ENCODE measurements at regions not wholly inside any gene's neighbourhood (a gene's known extent, or its start where the extent isn't known, plus 50 kb on each side); places are given as distances from the start of the nearest gene placed in this dataset.
A peak's percentile ranks its signal among the peaks of the same experiment; 100 is the strongest.

- no peaks in the 10 kb centered on the region for H3K27me3 ChIP-seq
- peaks cover 4% of the 10 kb centered on the region for H3K9me3 ChIP-seq
- no peaks in the 10 kb centered on the region for H3K36me3 ChIP-seq
- no peak for DNase-seq
- no peak overlapping the region for H3K4me3 ChIP-seq
Measured at GRCh38 chr2:234690569-234691213, 193.8 kb upstream of the ARL4C start.

- no peaks in the 10 kb centered on the region for H3K27me3 ChIP-seq
- no peak overlapping the region for H3K4me3 ChIP-seq
- no peak for DNase-seq
- H3K36me3 ChIP-seq: no peaks in the 10 kb centered on the region
- peaks cover 3% of the 10 kb centered on the region for H3K9me3 ChIP-seq
Measured at GRCh38 chr2:234689911-234690379, 193.1 kb upstream of the ARL4C start.

- no peak for DNase-seq
- Histone ChIP-seq H3K4me3 (no peak overlapping the region), H3K9me3 (no peaks in the 10 kb centered on the region), H3K27me3 (no peaks in the 10 kb centered on the region), H3K36me3 (no peaks in the 10 kb centered on the region)
Measured at GRCh38 chr2:234687718-234688475, 191.0 kb upstream of the ARL4C start.

GRCh38 chr2:234686088-234686890 lies 189.4 kb upstream of the ARL4C start:
- DNase-seq: peak; percentile 29
- Histone ChIP-seq H3K9me3 (no peaks in the 10 kb centered on the region), H3K4me3 (no peak overlapping the region), H3K27me3 (no peaks in the 10 kb centered on the region), H3K36me3 (no peaks in the 10 kb centered on the region)

GRCh38 chr2:234684466-234684865 lies 187.6 kb upstream of the ARL4C start:
- no peak overlapping the region for H3K4me3 ChIP-seq
- H3K9me3 ChIP-seq: no peaks in the 10 kb centered on the region
- DNase-seq: no peak
- no peaks in the 10 kb centered on the region for H3K36me3 ChIP-seq
- H3K27me3 ChIP-seq: no peaks in the 10 kb centered on the region

GRCh38 chr2:234683950-234684349 lies 187.1 kb upstream of the ARL4C start:
- Histone ChIP-seq H3K9me3 (no peaks in the 10 kb centered on the region), H3K36me3 (no peaks in the 10 kb centered on the region)
- no peak for DNase-seq

GRCh38 chr2:234682492-234683228 lies 185.8 kb upstream of the ARL4C start:
- Histone ChIP-seq H3K36me3 (no peaks in the 10 kb centered on the region), H3K9me3 (no peaks in the 10 kb centered on the region)
- DNase-seq: peak; percentile 29

More at GRCh38 chr2:234683950-234684349, 187.1 kb upstream of the ARL4C start:
- Histone ChIP-seq H3K27me3 (no peaks in the 10 kb centered on the region), H3K4me3 (no peak overlapping the region)

GRCh38 chr2:234680688-234681619 lies 184.1 kb upstream of the ARL4C start:
- DNase-seq: no peak
- Histone ChIP-seq H3K9me3 (no peaks in the 10 kb centered on the region), H3K36me3 (no peaks in the 10 kb centered on the region), H3K27me3 (no peaks in the 10 kb centered on the region), H3K4me3 (no peak overlapping the region)

More at GRCh38 chr2:234682492-234683228, 185.8 kb upstream of the ARL4C start:
- Histone ChIP-seq H3K27me3 (no peaks in the 10 kb centered on the region), H3K4me3 (no peak overlapping the region)

GRCh38 chr2:234679741-234680687 lies 183.1 kb upstream of the ARL4C start:
- no peaks in the 10 kb centered on the region for H3K36me3 ChIP-seq
- H3K9me3 ChIP-seq: no peaks in the 10 kb centered on the region
- no peaks in the 10 kb centered on the region for H3K27me3 ChIP-seq
- H3K4me3 ChIP-seq: no peak overlapping the region
- peak; percentile 93 for DNase-seq

- Histone ChIP-seq H3K4me3 (peak overlapping the region; percentile 8; the same call in 1 of the 2 replicates), H3K36me3 (no peaks in the 10 kb centered on the region), H3K9me3 (no peaks in the 10 kb centered on the region), H3K27me3 (no peaks in the 10 kb centered on the region)
- no peak for DNase-seq
Measured at GRCh38 chr2:234679301-234679740, 182.4 kb upstream of the ARL4C start.

GRCh38 chr2:234678711-234679110 lies 181.8 kb upstream of the ARL4C start:
- peak; percentile 75 for DNase-seq
- H3K4me3 ChIP-seq: no peak overlapping the region
- H3K36me3 ChIP-seq: no peaks in the 10 kb centered on the region
- no peaks in the 10 kb centered on the region for H3K27me3 ChIP-seq
- no peaks in the 10 kb centered on the region for H3K9me3 ChIP-seq

GRCh38 chr2:234677758-234678538 lies 181.1 kb upstream of the ARL4C start:
- peak; percentile 13 for DNase-seq
- no peak overlapping the region for H3K4me3 ChIP-seq

GRCh38 chr2:234676783-234677450 lies 180.0 kb upstream of the ARL4C start:
- no peaks in the 10 kb centered on the region for H3K27me3 ChIP-seq
- H3K9me3 ChIP-seq: no peaks in the 10 kb centered on the region
- no peaks in the 10 kb centered on the region for H3K36me3 ChIP-seq
- H3K4me3 ChIP-seq: no peak overlapping the region
- DNase-seq: no peak

More at GRCh38 chr2:234677758-234678538, 181.1 kb upstream of the ARL4C start:
- Histone ChIP-seq H3K9me3 (no peaks in the 10 kb centered on the region), H3K36me3 (no peaks in the 10 kb centered on the region), H3K27me3 (no peaks in the 10 kb centered on the region)
